K562 (cell line): ENCODE measurements at regions not wholly inside any gene's neighbourhood (a gene's known extent, or its start where the extent isn't known, plus 50 kb on each side); places are given as distances from the start of the nearest gene placed in this dataset.

ENCODE experiments used
- ATAC-seq: fragments of 200-7000 bp; cut with Tn5 transposase; 3 replicates; pipeline ENCODE4 v1.9.1; 2020; ENCODE audit warnings: moderate library complexity
- BruUV-seq: library from RNA; stranded (reverse); fragments of 400-500 nt; replicated peaks from 2 replicates; lab custom pipeline; 2021; lab: Mats Ljungman, UMichigan
- CTCF ChIA-PET: fragments of 300-600 bp; formaldehyde crosslinking; extraction: SDS; loops from one replicate; lab custom pipeline; 2021; ENCODE audit warnings: low intra/inter-chr PET ratio; lab: Yijun Ruan, JAX
- POLR2A ChIA-PET: fragments of 300-600, 350-650 bp; sonication (Branson Sonifier 250); formaldehyde crosslinking; extraction: SDS; loops from one replicate; lab custom pipeline; 2021; ENCODE audit warnings: antibody characterized with exemption, inconsistent platforms; lab: Yijun Ruan, JAX
- DNase-seq, 4 experiments: peaks; one replicate each; pipeline versions ENCODE4 v3.0.0 to v3.0.0-alpha.2; 2011 to 2018; ENCODE audit warnings: low spot score in 3 of 4, mixed read lengths in 3 of 4; ENCODE audit errors: extremely low read depth in 1 of 4
- FAIRE-seq: peaks from 2 replicates; lab custom pipeline; 2011; peaks lifted over from hg19 to GRCh38; lab: Jason Lieb, UNC
- H2AFZ ChIP-seq: 2 replicates; pipeline ENCODE4 v1.6.0; 2011; ENCODE audit warnings: low read depth, low read length, control low read depth, inconsistent platforms
- H3K27ac ChIP-seq: fragments of 200-600 bp; 3 replicates; pipeline ENCODE4 v1.8.0; 2011; ENCODE audit warnings: low read depth, mild to moderate bottlenecking, control low read depth, inconsistent platforms, low read length, moderate library complexity, mixed read lengths; ENCODE audit errors: extremely low read depth
- H3K27me3 ChIP-seq, 2 experiments: fragments of 300-600 bp in 1 of 2; 2 replicates in 1 of 2; 3 replicates in 1 of 2; pipeline versions ENCODE4 v1.6.0 to v1.8.0; 2011; ENCODE audit warnings: inconsistent platforms in 2 of 2, low read length in 2 of 2, mild to moderate bottlenecking in 1 of 2, mixed read lengths in 1 of 2, moderate library complexity in 1 of 2; ENCODE audit not compliant: control insufficient read depth in 2 of 2, insufficient read depth in 2 of 2
- H3K36me3 ChIP-seq: fragments of 300-600 bp; 3 replicates; pipeline ENCODE4 v1.8.0; 2011; ENCODE audit warnings: mild to moderate bottlenecking, low read length, inconsistent platforms; ENCODE audit not compliant: control insufficient read depth, insufficient read depth
- H3K4me1 ChIP-seq, 2 experiments: fragments of 200-600 bp in 1 of 2; replicated peaks in 1 of 2; 2 replicates in 1 of 2; 3 replicates in 1 of 2; pipeline versions ENCODE4 v1.5.1 to v1.8.0; 2011; ENCODE audit warnings: inconsistent platforms in 2 of 2, low read length in 2 of 2, mild to moderate bottlenecking in 1 of 2, mixed read lengths in 1 of 2, moderate library complexity in 1 of 2; ENCODE audit not compliant: control insufficient read depth in 2 of 2, insufficient read depth in 2 of 2
- H3K4me2 ChIP-seq: 2 replicates; pipeline ENCODE4 v1.6.1; 2011; ENCODE audit warnings: low read length, control low read depth, inconsistent platforms, mixed read lengths; ENCODE audit not compliant: insufficient read depth
- H3K4me3 ChIP-seq: fragments of 200-600 bp; sonication (generic), shearing (Covaris generic); 2 replicates; pipeline ENCODE4 v1.5.1; 2016; ENCODE audit warnings: control low read depth, inconsistent platforms
- H3K79me2 ChIP-seq: fragments of 200-600 bp; 3 replicates; pipeline ENCODE4 v1.8.0; 2011; ENCODE audit warnings: low read length, inconsistent platforms; ENCODE audit not compliant: control insufficient read depth, insufficient read depth
- H3K9ac ChIP-seq, 2 experiments: 2 replicates each; pipeline versions ENCODE4 v1.6.0 to v1.6.1; 2011; ENCODE audit warnings: low read depth in 2 of 2, low read length in 2 of 2, control low read depth in 1 of 2, inconsistent platforms in 1 of 2, mild to moderate bottlenecking in 1 of 2, mixed read lengths in 1 of 2; ENCODE audit not compliant: insufficient read depth in 1 of 2
- H3K9me1 ChIP-seq: one replicate; pipeline ENCODE4 v1.6.0; 2011; ENCODE audit warnings: inconsistent platforms, mild to moderate bottlenecking, low read length, moderate library complexity; ENCODE audit not compliant: control insufficient read depth, insufficient read depth
- H3K9me3 ChIP-seq: replicated peaks from 2 replicates; pipeline ENCODE4 v1.5.1; 2011; ENCODE audit warnings: low read depth, low read length, inconsistent platforms; ENCODE audit not compliant: control insufficient read depth, insufficient read depth
- H4K20me1 ChIP-seq: replicated peaks from 2 replicates; pipeline ENCODE4 v1.6.1; 2011; ENCODE audit warnings: low read length, inconsistent platforms, mixed read lengths; ENCODE audit not compliant: control insufficient read depth, insufficient read depth
- DMBX1 ChIP-seq: fragments of 250-450 bp; sonication (Bioruptor Pico); IDR thresholded peaks from 2 replicates; pipeline ENCODE4 v1.8.0; 2022; ENCODE audit warnings: inconsistent platforms, mild to moderate bottlenecking, moderate library complexity, borderline replicate concordance
- GTF2E2 ChIP-seq: fragments of 200-800 bp; sonication (Bioruptor generic); IDR thresholded peaks from 2 replicates; pipeline ENCODE4 v1.6.1; 2016; ENCODE audit warnings: missing genetic modification characterization, missing compliant biosample characterization
- HBP1 ChIP-seq: fragments of 450-650 bp; formaldehyde crosslinking; IDR thresholded peaks from 2 replicates; pipeline ENCODE4 v1.4.0; 2022; ENCODE audit warnings: missing genetic modification characterization
- HNRNPL ChIP-seq: fragments of 200-400 bp; formaldehyde crosslinking; IDR thresholded peaks from 2 replicates; pipeline ENCODE4 v1.6.1; 2017; ENCODE audit warnings: low read depth, mild to moderate bottlenecking, low read length
- PKNOX1 ChIP-seq: fragments of 450-650 bp; IDR thresholded peaks from 2 replicates; pipeline ENCODE4 v1.6.1; 2016
- WGBS: fragments of 100-300 bp; shearing (Covaris generic); methylation state at CpG from one replicate; pipeline ENCODE4 v1.1.6; 2016; ENCODE audit warnings: low coverage, mixed read lengths; ENCODE audit not compliant: insufficient coverage; ENCODE audit errors: missing lambda C conversion rate; 5-methylcytosine and 5-hydroxymethylcytosine counted together
- in situ Hi-C: fragments of 300-500 bp; cut with MboI; formaldehyde crosslinking; loops from 4 replicates; pipeline ENCODE4 v1.15.0; 2018; ENCODE audit warnings: inconsistent platforms, mixed read lengths
- intact Hi-C: fragments of 100-400 bp; cut with micrococcal nuclease; formaldehyde crosslinking; loops from 2 replicates; pipeline ENCODE4 v1.14.2; 2022

GRCh38 chr22:49641770-49642313 lies 185.8 kb downstream of the BRD1 start:
- in situ Hi-C loops, result no loop called here
- H3K9me3 ChIP-seq, result no peaks in the 10 kb centered on the region
- no peak for DNase-seq
- TF ChIP-seq HNRNPL (no peak), DMBX1 (no peak), GTF2E2 (tag) (no peak), HBP1 (CRISPR knock-in tag) (no peak), PKNOX1 (no peak)
- TF ChIP-seq, all 486 proteins: peak for 0
- WGBS, result 94% methylated on average over 9 of the region's 12 CpGs
- CTCF ChIA-PET, result no interaction called here
- Histone ChIP-seq H3K4me3 (no peak overlapping the region), H2AFZ (no peak overlapping the region), H3K4me1 (peaks cover 0 to 38% of the 10 kb centered on the region in 2 experiments; a peak in 2 of 5 replicates), H3K79me2 (peaks cover 90% of the 10 kb centered on the region), H4K20me1 (peaks cover 44% of the 10 kb centered on the region), H3K27me3 (no peaks in the 10 kb centered on the region), H3K4me2 (no peak overlapping the region), H3K9me1 (peaks cover 3% of the 10 kb centered on the region), H3K9ac (no peak overlapping the region; a peak in 1 of 4 replicates), H3K36me3 (peaks cover 28% of the 10 kb centered on the region; the same call in 1 of the 3 replicates), H3K27ac (no peak overlapping the region)
- intact Hi-C loops, result no loop called here
- no TSS peak for BruUV-seq
- no peak for FAIRE-seq
- no peak for ATAC-seq
- POLR2A ChIA-PET, result no interaction called here
